Fibroblast of skin of left biceps (primary cell): ENCODE measurements at regions not wholly inside any gene's neighbourhood (a gene's known extent, or its start where the extent isn't known, plus 50 kb on each side); places are given as distances from the start of the nearest gene placed in this dataset.

Source experiments
- DNase-seq, 2 experiments: peaks; one replicate each; pipeline ENCODE4 v3.0.0-alpha.2; 2013; ENCODE audit warnings: low read depth in 2 of 2

GRCh38 chr4:189265515-189265914 is 675.2 kb upstream of the FRG1 start:
- no peak for DNase-seq

- no peak for DNase-seq
Measured at GRCh38 chr4:189267312-189267965, 673.2 kb upstream of the FRG1 start.

- peak; percentile 25 to 29 for DNase-seq
Measured at GRCh38 chr4:189278597-189279165, 662.0 kb upstream of the FRG1 start.

DNA sequence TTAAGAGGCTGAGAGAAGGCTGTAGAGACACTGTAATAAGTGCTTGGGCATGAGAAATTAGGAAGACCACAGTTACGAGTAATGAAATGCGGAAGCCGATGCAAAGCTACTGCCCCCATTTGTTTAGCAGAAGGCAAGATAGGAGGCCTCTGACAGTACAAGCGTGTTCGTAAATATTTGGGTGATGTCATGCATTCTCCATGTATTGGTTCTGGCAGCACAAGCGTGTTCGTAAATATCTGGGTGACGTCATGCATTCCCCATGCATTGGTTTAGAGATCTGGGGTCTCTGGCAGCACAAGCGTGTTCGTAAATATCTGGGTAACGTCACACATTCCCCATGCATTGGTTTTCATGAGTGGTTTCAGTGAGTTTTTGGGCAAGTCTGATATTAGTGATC is 661.5 kb upstream of the FRG1 start:
- peak; percentile 83 to 87 for DNase-seq

DNA sequence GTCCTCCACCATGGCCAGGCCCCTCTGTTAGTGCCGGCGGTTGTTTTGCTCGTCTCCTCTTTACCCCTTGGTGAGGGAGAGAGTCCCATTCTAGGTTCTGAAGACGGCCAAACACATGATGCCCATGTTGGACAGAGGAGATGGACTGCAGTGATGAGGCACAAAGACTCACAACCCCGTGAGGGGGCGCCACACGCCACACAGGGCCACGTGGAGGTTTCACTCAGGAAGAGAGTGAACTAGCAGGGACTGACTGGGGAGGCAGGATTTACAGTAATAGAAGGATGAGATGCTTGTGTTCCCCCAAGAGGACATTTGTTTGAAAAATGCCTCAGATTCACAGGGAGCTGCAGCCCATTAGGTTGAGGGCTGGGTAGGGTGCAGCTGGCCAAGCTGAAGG is 655.3 kb upstream of the FRG1 start:
- no peak for DNase-seq

GRCh38 chr4:189291939-189292338 is 648.7 kb upstream of the FRG1 start:
- DNase-seq = no peak

DNA sequence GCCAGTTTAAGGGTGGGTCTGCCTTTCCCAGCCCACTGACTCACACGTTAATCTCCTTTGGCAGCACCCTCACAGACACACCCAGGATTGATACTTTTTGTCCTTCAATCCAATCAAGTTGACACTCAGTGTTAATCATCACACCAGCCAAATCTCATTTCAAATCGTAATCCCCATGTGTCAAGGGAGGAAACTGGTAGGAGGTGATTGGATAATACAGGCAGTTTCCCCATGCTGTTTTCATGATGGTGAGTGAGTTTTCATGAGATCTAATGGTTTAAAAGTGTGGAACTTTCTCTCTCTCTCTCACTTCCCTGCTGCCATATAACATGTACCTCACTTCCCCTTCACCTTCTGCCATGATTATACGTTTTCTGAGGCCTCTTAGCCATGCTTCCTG is 647.2 kb upstream of the FRG1 start:
- no peak for DNase-seq

GRCh38 chr4:189294574-189294973 is 646.1 kb upstream of the FRG1 start:
- no peak for DNase-seq

DNA sequence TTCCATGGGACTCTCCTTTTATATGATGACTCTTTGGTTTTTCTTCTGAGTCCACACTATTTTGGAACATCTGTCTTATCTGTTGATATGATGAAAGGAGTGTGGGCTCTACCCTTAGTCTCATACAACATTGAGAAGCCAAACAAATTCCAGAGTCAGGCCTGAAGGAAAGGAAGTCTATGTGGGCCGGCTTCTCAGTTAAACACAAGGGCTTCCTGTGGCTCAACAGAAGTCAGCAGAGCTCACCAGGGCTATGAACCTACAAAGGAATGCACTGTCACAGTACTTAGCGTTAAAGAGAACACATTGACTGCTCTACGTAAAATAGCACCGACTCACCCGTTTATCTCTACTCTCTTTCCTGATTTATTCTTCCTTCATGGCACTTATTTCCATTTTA is 641.0 kb upstream of the FRG1 start:
- no peak for DNase-seq

GRCh38 chr4:189301692-189302091 is 639.0 kb upstream of the FRG1 start:
- DNase-seq = no peak

DNA sequence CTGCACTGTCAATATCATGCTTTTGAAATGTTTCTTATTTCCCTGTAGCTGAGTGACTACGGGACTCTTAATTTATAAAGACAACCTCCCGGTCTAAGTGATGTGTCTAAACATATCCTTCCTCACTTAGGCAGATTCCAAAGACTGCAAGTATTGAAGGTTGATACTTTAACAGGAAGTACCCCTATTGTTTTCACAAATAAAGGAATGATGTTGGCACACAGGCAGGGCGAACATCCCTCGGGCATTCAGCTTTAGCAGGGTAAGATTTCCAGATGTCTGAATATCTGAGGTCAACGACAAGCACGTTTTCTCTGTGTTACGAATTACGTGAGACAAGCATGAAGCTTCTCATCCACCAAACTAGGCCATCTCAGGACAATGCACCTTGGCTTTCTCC is 638.0 kb upstream of the FRG1 start:
- no peak for DNase-seq

- DNase-seq = no peak
Measured at GRCh38 chr4:189304167-189304566, 636.5 kb upstream of the FRG1 start.

- peak; percentile 34 to 49 for DNase-seq
Measured at GRCh38 chr4:189304809-189305208, 635.9 kb upstream of the FRG1 start.

GRCh38 chr4:189305500-189305899 is 635.2 kb upstream of the FRG1 start:
- DNase-seq = no peak

GRCh38 chr4:189311251-189311650 is 629.4 kb upstream of the FRG1 start:
- DNase-seq = no peak

- DNase-seq = no peak
Measured at GRCh38 chr4:189313064-189313463, 627.6 kb upstream of the FRG1 start.

DNA sequence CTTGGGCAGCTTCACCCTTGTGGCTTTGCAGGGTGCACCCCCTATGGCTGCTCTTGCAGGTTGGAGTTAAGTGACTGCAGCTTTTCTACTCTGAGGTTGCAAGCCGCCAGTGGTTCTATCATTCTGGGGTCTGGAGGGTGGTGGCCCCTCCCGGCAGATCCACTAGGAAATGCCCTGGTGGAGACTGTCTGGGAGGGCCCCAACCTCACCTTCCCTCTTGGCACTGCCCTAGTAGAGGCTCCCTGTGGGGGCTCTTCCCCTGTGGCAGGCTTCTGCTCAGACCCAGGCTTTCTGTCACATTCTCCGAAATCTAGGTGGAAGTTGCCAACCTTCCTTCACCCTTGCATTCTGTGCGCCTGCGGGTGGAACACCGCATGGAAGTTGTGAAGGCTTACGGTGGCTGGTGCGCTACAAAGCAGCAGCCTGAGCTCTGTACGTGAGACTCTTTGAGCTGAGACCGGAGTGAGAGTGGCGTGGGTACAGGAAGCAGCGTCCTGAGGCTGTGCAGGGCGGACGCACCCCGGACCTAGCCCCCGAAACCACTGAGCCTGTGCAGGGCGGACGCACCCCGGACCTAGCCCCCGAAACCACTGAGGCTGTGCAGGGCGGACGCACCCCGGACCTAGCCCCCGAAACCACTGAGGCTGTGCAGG is 626.7 kb upstream of the FRG1 start:
- no peak for DNase-seq

- no peak for DNase-seq
Measured at GRCh38 chr4:189322426-189322825, 618.2 kb upstream of the FRG1 start.

DNA sequence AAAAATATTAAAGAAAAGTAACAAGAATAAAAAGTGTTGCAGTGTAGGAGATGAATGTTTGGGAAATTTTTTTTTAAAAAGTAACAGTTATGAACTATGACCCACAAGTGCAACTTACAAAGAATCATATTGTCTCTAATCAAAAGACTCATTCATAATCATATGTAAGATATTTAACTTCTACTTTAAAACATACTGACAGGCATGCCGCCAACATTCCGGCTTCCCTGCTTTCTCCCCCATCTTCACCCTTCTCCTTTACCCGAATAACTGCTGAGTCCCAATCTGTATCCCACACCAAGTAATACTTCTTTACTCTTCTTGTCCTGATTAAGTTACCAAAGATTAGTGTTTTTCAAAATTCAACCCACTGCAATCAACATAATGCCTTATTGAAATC is 598.8 kb upstream of the FRG1 start:
- DNase-seq = no peak

- no peak for DNase-seq
Measured at GRCh38 chr4:189355590-189355989, 585.1 kb upstream of the FRG1 start.

DNA sequence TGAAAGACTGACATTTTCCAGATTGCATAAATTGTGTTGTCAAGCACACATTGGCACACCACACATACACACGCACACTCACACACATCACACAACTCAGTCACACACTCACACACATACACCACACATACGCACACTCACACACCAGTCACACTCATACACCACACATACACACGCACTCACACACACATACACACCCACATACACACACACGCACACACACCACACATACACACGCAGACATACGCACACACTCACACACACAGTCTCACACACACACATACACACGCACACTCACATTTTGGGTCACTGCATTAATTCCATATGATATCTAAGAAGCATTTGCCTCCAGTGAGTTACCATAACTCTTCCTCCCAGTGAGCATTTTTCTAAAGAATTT is 578.3 kb upstream of the FRG1 start:
- no peak for DNase-seq

- DNase-seq = no peak
Measured at GRCh38 chr4:189364032-189364449, 576.6 kb upstream of the FRG1 start.

- no peak for DNase-seq
Measured at GRCh38 chr4:189365451-189365850, 575.2 kb upstream of the FRG1 start.
